Dedifferentiated amniotic fluid mesenchymal stem cell (primary cell): ENCODE measurements at regions not wholly inside any gene's neighbourhood (a gene's known extent, or its start where the extent isn't known, plus 50 kb on each side); places are given as distances from the start of the nearest gene placed in this dataset.
"Not testable (repeated sequence)": the region's sequence is repeated elsewhere in the genome, so short reads cannot be mapped to it uniquely, and the experiment has no call there.

Experiments used
- DNase-seq: peaks from one replicate; pipeline ENCODE4 v3.0.0-alpha.2; 2016; ENCODE audit errors: extremely low spot score

GRCh38 chr21:6093870-6094269 lies 4427.5 kb upstream of the TPTE start:
- DNase-seq = not testable (repeated sequence)

- DNase-seq = not testable (repeated sequence)
These were observed 4426.1 kb upstream of the TPTE start for GRCh38 chr21:6095304-6095703.

DNA sequence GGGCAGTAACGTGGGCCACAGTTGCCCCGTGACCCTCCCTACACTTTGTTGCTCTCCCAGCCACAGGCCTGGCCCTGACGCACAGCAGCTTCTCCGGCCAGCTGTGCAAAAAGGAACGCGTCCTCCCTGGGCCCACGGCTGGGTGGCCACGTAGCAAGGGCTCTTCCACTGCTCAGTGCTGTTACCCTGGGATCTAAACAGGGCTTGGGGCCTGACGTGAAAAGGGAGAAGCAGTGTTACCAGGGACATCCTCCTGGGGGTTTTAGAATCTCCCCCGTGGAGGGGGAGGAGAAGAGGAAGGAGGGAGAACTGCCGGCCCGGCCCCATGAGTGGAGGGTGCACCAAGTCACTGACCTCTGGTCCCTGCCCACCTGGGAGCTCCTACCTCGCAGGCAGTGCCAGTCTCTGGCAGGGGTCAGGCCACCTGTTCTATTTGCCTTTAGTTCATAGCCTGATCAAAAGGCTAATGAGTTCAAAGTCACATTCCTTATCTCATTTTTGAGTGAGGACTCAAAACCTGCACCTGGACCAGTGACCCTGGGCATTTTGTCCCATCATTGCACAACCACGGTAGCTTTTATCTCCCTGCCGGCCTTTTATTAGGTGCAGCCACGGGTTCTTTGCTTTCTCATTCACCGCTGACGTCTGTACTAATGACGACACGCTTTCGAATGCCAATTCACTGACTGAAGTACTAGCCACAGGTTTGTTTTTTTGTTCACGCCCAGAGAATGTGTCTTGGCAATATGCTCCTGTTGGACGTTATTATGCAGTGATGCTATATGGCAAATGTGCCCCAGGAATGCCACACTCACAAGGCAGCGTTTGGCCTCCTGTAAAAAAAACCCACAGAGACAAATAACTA lies 4424.6 kb upstream of the TPTE start:
- DNase-seq = not testable (repeated sequence)

GRCh38 chr21:6097736-6098135 lies 4423.6 kb upstream of the TPTE start:
- not testable (repeated sequence) for DNase-seq

- not testable (repeated sequence) for DNase-seq
These were observed 4423.0 kb upstream of the TPTE start for GRCh38 chr21:6098191-6098935.

GRCh38 chr21:6101588-6101987 lies 4419.8 kb upstream of the TPTE start:
- DNase-seq = not testable (repeated sequence)

DNA sequence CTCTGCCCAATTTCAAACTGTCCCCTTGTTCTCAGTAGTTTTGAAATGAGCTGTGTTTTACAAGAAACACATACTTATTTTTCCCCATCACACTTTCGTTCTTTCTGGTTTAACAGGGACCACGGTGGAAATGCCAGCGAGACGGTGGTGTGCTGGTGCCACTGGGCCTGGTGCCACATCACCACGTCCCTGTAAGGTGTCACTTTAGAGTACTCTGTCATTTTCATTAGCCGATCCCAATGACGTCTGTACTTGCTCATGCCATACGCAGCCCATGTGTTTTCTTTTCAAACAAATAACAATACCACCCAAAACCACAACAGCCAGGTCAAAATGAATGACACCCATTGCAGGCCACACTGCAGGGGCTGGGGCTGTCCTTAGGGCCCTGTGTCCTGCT lies 4416.8 kb upstream of the TPTE start:
- DNase-seq = not testable (repeated sequence)

- DNase-seq = not testable (repeated sequence)
These were observed 4414.5 kb upstream of the TPTE start for GRCh38 chr21:6106686-6107567.

DNA sequence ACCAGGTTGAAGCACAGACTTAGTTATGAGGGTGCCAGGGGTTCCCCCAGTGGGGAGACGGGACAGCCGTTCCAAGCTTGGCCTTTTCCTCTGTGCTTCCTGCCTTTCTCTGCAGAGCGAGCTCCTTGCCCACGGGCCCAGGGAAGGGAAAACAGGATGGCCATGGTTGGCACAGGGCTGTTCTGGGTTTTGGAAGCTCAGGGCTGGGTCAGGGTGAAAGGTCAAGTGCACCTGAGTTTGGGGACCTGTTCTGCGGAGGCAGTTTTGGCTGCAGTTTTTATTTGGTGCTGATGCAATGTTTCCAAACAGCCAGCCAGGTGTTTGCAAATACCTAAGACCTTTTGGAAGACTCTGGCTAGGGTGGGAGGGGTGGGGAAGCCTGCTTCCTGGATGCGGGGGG lies 4412.5 kb upstream of the TPTE start:
- not testable (repeated sequence) for DNase-seq

GRCh38 chr21:6109774-6110173 lies 4411.6 kb upstream of the TPTE start:
- peak; percentile 8 for DNase-seq

DNA sequence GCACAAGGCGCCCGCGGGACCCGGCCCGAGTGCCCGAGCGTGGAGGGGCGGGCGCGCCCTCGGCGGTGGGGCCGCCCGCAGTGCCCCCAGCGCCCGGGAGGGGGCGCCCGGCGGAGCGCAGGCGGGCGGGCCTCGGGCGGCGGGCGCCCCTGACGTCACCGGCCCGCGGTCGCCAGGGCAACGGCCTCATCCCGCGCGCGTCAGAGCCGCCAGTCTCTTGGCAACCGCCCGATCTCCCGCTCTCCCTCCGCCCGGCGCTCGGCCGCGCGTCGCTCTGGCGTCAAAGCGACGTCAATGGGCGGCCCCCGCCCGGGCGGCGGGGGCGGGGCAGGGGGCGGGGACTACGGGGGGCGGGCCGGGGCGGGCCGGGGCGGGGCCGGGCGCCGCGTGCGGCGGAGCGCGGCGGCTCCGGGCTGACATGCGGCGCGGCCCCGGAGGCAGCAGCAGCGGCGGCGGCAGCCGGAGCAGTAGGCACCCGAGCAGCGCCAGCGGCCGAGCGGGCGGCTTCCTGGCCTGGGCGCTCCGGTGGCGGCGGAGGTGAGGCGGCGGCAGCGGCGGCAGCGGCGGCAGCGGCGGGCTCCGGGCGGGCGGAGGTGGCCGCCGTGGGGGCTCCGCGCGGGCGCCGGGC lies 4410.6 kb upstream of the TPTE start:
- DNase-seq = not testable (repeated sequence)

- not testable (repeated sequence) for DNase-seq
These were observed 4410.0 kb upstream of the TPTE start for GRCh38 chr21:6111354-6111753.

GRCh38 chr21:6118336-6118735 lies 4403.0 kb upstream of the TPTE start:
- DNase-seq = not testable (repeated sequence)

GRCh38 chr21:6120863-6121262 lies 4400.5 kb upstream of the TPTE start:
- DNase-seq = not testable (repeated sequence)

DNA sequence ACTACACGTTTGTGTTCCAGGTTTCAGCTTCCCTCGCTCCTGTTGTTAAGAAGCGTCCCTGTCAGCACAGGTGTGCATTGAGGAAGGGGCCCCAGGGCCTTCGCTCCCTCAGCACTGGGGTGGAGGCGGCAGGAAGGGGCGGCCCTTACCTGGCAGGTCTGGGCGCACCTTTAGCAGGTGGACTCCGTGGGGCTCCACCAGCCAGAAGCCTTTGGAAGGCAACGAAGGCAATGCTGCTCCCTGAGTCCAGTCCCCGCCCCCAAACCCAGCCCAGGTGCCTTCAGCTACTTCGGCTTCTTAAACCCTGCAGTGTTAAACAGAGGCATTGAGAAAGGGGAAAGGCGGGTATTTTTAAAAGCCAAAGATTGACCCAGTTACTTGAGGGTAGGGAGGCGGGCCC lies 4398.8 kb upstream of the TPTE start:
- DNase-seq = not testable (repeated sequence)

DNA sequence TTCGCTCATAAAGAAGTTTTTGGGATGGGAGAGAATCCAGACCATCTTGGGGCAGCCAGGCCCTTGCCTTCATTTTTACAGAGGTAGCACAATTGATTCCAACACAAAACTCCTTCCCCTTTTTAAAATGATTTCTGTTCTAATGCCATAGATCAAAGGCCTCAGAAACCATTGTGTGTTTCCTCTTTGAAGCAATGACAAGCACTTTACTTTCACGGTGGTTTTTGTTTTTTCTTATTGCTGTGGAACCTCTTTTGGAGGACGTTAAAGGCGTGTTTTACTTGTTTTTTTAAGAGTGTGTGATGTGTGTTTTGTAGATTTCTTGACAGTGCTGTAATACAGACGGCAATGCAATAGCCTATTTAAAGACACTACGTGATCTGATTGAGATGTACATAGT lies 4398.2 kb upstream of the TPTE start:
- not testable (repeated sequence) for DNase-seq

DNA sequence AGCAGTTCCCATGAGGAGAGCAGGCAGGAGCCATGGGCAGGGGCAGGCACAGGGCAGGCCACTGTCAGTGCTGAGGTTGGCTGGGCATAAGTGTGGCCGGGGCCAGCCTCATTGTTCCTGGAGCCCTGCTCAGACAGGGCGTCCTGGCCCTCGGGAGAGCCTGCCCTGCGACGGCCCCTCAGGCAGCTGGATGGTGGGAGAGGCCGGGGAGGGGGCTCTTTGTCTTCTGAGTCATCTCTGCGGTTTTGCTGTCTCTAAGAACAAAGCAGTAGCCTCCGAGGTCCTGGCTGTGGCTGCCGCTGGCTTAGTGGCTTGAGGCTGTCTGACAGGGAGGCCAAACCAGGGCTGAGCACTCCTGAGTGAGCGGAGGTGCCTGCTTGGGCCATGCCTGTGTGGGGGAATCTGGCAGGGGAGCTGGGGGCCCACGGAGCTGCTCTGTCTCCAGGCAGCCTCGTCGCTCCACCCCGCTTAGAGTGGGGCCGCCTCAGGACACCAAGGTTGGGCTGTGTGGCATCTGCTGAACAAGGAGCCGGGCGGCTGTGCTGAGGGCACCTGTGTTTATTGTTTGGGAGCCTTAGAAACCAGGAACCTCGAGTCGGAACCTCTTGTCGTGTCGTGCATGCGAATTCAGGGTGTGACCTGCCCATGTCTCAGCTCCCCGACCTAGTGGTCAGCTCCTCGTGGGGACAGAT lies 4395.7 kb upstream of the TPTE start:
- not testable (repeated sequence) for DNase-seq

DNA sequence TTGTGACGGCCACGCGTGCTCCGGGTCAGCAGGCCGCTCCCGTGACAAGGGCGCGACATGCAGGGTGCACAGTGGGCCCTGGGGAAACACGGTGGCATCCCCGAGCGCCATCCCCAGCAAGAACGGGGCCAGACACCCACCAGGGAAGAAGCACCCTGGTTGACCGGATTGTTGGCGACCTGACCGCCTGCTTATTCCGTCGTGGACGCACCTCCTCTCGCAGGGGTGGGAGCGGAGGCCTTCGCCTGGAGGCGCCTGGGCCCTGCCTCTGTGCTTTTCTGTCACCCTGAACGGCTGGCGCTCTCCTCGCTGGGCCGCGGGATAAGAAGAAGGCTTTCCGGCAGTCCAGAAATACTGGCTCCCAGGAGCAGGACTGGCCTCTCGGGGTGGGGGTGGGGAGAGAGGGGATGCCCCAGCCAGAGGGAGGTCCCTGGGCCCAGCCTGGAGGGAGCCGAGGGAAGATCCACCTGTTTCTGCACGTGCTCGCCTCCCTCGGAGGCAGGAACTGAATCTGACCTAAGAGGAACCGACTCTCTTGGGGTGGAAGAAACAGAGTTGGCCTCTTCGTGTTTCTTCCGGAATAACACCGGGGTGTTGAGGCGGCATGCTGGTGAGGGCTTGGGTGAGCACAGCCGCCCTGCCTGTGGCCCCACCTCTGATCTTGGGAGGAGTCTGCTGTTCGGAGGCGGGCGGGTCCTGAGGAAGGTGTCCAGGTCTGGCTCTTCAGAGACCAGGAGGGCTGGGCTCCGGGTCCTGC lies 4394.2 kb upstream of the TPTE start:
- DNase-seq = not testable (repeated sequence)

DNA sequence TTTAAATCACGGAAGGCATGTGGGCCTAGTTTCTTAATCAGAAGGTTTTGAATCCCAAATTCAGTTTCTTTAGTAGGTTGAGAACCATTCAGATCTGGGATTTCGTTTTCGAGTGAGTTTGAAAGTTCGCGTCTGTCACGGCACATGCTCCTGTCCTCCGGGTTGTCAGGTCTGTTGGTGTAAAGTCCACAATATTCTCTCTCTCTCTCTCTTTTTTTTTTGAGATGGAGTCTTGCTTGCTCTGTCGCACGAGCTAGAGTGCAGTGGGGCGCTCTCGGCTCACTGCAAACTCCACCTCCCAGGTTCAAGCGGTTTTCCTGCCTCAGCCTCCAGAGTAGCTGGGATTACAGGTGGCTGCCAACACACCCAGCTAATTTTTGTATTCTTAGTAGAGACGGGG lies 4390.6 kb upstream of the TPTE start:
- DNase-seq = not testable (repeated sequence)

- not testable (repeated sequence) for DNase-seq
These were observed 4388.0 kb upstream of the TPTE start for GRCh38 chr21:6133373-6133772.
